RWPE2 (cell line): ENCODE measurements at regions not wholly inside any gene's neighbourhood (a gene's known extent, or its start where the extent isn't known, plus 50 kb on each side); places are given as distances from the start of the nearest gene placed in this dataset.
A peak's percentile ranks its signal among the peaks of the same experiment; 100 is the strongest.

Experiments used
- ATAC-seq: fragments of 200-7000 bp; cut with Tn5 transposase; 3 replicates; pipeline ENCODE4 v1.9.1; 2021; ENCODE audit warnings: low read depth
- DNase-seq: peaks from one replicate; pipeline ENCODE4 v3.0.0-alpha.2; 2020; ENCODE audit warnings: low spot score
- H3K27ac ChIP-seq: fragments of 450-650 bp; 2 replicates; pipeline ENCODE4 v1.5.1; 2017; ENCODE audit warnings: mild to moderate bottlenecking; ENCODE audit not compliant: poor library complexity, severe bottlenecking
- H3K27me3 ChIP-seq: fragments of 250-450 bp; sonication (Bioruptor Pico); 2 replicates; pipeline ENCODE4 v1.5.1; 2021; ENCODE audit warnings: mild to moderate bottlenecking, moderate library complexity; ENCODE audit not compliant: insufficient read depth, poor library complexity, severe bottlenecking
- H3K36me3 ChIP-seq: fragments of 250-450 bp; sonication (Bioruptor Pico); 2 replicates; pipeline ENCODE4 v1.5.1; 2020; ENCODE audit warnings: low read depth, mild to moderate bottlenecking, moderate library complexity
- H3K4me1 ChIP-seq: fragments of 250-450 bp; sonication (Bioruptor Pico); 2 replicates; pipeline ENCODE4 v1.5.1; 2021; ENCODE audit warnings: mild to moderate bottlenecking, moderate library complexity; ENCODE audit not compliant: insufficient read depth, poor library complexity, severe bottlenecking
- H3K4me3 ChIP-seq: fragments of 250-450 bp; sonication (Bioruptor Pico); 2 replicates; pipeline ENCODE4 v1.5.1; 2021; ENCODE audit warnings: mild to moderate bottlenecking, moderate library complexity; ENCODE audit not compliant: severe bottlenecking
- H3K9me3 ChIP-seq: fragments of 250-450 bp; sonication (Bioruptor Pico); 2 replicates; pipeline ENCODE4 v1.5.1; 2021; ENCODE audit warnings: mild to moderate bottlenecking, moderate library complexity; ENCODE audit not compliant: severe bottlenecking
- CTCF ChIP-seq: fragments of 450-650 bp; IDR thresholded peaks from one replicate; pipeline ENCODE4 v1.5.1; 2017; ENCODE audit warnings: mild to moderate bottlenecking, moderate library complexity; ENCODE audit not compliant: poor library complexity, severe bottlenecking

- Histone ChIP-seq H3K27me3 (no peaks in the 10 kb centered on the region), H3K9me3 (no peaks in the 10 kb centered on the region), H3K4me1 (no peaks in the 10 kb centered on the region), H3K36me3 (no peaks in the 10 kb centered on the region), H3K27ac (no peak overlapping the region), H3K4me3 (no peak overlapping the region)
- no peak for TF ChIP-seq CTCF
- no peak for DNase-seq
- no peak for ATAC-seq
These were observed 74.0 kb upstream of the PLXNC1 start for GRCh38 chr12:94074216-94074979.

- no peak overlapping the region for H3K27ac ChIP-seq
- H3K36me3 ChIP-seq, result no peaks in the 10 kb centered on the region
- no peaks in the 10 kb centered on the region for H3K4me1 ChIP-seq
- peak; percentile 80 for ATAC-seq
- no peaks in the 10 kb centered on the region for H3K9me3 ChIP-seq
- peak; percentile 60 for TF ChIP-seq CTCF
- no peak for DNase-seq
- no peak overlapping the region for H3K4me3 ChIP-seq
- H3K27me3 ChIP-seq, result no peaks in the 10 kb centered on the region
These were observed 73.3 kb upstream of the PLXNC1 start for GRCh38 chr12:94074980-94075629.

DNA sequence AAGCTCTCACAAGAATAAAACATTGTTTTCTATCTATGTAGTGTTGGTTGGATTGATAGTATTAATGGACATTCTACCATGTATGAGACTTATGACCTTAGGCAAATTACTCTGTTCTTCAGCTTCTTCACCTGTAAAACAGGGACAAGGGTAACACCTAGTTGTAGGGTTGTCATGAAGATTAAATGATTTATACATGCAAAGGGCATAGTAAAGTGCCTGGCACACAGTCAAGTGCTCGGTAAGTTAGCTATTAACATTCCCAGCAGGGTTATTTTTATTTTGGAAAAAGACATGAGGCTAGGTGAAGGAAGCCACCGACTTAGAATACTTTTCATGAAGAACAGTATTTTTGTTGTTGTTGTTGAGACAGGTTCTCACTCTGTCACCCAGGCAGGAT lies 71.2 kb upstream of the PLXNC1 start:
- H3K4me1 ChIP-seq, result no peaks in the 10 kb centered on the region
- H3K9me3 ChIP-seq, result no peaks in the 10 kb centered on the region
- no peak overlapping the region for H3K4me3 ChIP-seq
- no peak overlapping the region for H3K27ac ChIP-seq
- no peaks in the 10 kb centered on the region for H3K36me3 ChIP-seq
- no peaks in the 10 kb centered on the region for H3K27me3 ChIP-seq
- DNase-seq (no peak), ATAC-seq (no peak)
- TF ChIP-seq CTCF, result no peak

GRCh38 chr12:94078138-94078723 lies 70.1 kb upstream of the PLXNC1 start:
- Histone ChIP-seq H3K27ac (no peak overlapping the region), H3K36me3 (no peaks in the 10 kb centered on the region), H3K27me3 (no peaks in the 10 kb centered on the region), H3K4me3 (no peak overlapping the region), H3K4me1 (no peaks in the 10 kb centered on the region), H3K9me3 (no peaks in the 10 kb centered on the region)
- no peak for TF ChIP-seq CTCF
- no peak for DNase-seq
- ATAC-seq, result no peak
